ENCODE measurements at regions not wholly inside any gene's neighbourhood (a gene's known extent, or its start where the extent isn't known, plus 50 kb on each side); places are given as distances from the start of the nearest gene placed in this dataset.
"Not testable (repeated sequence)": the region's sequence is repeated elsewhere in the genome, so short reads cannot be mapped to it uniquely, and the experiment has no call there.

DNA sequence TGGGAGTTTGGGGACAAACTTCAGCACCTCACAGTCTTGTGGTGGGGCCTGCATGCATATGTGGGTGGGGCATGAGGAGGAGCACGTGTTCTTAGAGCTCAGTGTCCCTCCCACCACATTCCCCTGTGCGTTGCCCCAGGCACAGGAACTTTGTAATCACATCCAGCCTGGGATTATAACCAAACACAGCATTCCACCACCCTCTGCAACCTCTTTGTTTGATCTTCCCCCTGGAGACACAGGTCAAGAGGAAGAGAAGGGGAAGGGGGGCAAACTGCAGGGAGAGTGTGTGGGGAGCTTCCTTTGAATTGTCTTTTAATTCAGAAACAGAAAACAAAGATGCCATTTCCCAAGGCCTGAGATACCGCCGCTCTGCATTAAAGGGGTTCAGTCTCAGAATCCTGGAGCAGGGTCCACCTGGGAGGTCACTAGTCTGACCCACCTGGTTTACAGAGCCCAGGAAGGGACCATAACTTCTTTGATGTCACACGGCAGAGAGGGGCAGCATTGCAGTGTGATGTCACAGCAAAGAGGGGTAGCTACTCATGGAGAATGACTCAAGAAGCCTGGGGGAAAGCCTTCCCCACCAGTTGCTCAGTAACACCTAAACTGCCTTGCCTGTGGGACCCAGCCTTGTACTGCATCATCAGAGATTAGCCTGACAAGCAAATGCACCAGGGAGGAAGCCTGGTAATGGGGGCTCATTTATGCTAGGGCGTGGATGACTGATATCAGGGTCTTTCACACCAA is 106.3 kb upstream of the RNU6-1 start:
- peak in 1 of 2 experiments; percentile 32 for DNase-seq

DNA sequence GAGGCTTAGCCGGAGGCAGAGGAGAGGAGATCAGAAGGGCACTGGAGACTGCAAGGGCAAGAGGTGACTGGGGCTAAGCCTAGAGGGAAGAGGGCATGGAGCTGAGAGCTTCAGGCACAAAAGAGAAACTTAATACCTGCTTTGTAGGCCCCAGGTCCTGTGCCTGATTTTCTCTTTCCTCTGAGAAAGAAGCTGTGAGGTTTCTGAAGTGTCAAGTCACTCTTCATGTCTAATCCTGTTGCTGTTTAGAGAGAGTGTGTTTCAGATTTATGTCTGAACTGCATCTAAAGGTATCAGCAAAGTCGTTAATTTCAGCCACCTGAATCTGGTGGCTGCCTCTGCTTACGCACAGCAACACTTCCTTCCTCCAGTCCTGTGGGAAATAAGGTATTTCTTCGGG is 106.9 kb upstream of the RNU6-1 start:
- no peak for DNase-seq

DNA sequence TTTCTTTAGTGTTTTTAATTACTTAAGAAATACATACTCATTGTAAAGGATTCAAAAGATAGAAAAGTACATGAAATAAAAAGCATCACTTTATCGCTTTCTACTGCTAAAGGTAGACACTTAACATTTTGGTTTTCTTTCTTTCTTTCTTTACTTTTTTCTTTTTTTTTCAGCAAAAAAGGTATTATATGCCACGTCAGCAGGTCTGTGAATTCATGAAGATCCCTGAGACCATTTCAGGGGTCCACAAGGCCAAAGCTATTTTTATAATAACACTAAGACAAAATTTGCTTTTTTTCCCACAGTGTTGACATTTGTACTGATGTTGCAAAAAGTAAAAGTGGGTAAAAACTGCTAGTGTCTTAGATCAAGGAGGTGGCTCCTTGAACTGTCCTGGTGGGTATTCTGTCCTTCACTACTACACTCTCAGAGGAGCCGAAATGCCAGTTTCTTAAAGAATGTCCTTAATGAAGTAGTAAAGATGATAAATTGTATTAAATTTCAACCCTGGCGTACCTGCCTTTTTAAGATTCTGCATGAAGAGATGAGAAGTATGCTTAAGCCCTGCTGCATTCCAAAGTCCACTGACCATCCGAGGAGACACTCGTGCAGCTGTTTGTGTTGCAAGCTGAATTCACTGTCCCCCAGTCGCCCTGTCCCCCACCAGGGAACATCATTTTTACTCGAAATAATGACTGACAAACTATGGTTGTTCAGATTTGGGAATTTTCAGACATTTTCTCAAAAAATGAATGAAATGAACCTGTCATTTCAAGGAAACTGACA is 106.7 kb upstream of the PIAS1 start:
- DNase-seq, result no peak

DNA sequence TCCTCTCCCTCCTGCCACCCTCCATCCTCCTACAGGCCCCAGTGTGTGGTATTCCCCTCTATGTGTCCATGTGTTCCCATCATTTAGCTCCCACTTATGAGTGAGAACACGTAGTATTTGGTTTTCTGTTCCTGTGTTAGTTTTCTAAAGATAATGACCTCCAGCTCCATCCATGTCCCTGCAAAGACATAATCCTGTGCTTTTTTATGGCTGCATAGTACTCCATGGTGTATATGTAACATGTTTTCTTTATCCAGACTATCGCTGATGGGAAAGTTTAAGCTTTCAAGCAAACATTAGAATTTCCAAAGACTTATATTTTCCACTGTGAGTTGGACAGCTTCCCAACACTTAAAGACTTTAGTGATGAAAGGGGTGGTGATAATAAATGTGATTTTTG is 105.9 kb upstream of the PIAS1 start:
- no peak for DNase-seq

DNA sequence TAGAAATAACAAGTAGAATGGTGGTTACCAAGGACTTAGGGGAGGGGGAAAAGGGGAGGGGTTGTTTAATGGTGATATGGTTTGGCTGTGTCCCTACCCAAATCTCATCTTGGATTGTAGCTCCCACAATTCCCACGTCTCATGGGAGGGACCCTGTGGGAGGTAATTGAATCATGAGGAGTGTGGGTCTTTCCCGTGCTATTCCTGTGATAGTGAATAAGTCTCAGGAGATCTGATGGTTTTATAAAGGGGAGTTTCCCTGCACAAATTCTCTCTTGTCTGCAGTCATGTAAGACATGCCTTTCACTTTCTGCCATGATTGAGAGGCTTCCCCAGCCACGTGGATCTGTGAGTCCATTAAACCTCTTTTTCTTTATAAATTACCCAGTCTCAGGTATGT is 102.9 kb upstream of the PIAS1 start:
- DNase-seq, result not testable (repeated sequence)

DNA sequence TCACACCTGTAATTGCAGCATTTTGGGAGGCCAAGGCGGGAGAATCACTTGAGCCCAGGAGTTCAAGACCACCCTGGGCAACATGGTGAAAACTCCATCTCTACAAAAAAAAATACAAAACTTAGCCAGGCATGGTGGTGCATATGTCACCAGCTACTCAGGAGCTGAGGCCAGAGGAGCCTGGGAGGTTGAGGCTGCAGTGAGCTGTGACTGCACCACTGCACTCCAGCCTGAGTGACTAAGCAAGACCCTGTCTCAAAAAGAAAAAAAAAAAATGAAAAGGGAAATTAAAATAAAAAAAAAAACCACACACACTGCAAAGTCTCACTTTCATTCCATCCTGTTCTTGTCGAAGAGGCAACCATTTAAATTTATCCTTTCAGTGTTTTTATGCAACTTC is 100.8 kb upstream of the PIAS1 start:
- DNase-seq, result no peak

DNA sequence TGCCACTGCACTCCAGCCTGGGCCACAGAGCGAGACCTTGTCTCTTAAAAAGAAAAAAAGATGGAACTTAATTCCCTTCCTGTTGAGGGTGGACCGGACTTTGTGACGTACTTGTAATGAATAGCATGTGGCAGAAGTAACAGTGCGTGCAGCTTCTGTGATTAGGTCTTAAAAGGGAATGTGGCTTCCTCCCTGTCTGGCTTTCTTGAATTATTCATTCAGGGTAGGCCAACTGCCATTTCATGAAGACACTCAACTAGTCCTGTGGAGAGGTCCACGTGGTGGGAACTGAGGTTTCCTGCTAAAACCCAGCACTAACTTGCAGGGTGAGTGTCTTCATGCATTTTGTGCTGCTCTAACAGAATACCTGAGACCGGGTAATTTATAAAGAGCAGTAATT is 98.9 kb upstream of the PIAS1 start:
- no peak for DNase-seq

DNA sequence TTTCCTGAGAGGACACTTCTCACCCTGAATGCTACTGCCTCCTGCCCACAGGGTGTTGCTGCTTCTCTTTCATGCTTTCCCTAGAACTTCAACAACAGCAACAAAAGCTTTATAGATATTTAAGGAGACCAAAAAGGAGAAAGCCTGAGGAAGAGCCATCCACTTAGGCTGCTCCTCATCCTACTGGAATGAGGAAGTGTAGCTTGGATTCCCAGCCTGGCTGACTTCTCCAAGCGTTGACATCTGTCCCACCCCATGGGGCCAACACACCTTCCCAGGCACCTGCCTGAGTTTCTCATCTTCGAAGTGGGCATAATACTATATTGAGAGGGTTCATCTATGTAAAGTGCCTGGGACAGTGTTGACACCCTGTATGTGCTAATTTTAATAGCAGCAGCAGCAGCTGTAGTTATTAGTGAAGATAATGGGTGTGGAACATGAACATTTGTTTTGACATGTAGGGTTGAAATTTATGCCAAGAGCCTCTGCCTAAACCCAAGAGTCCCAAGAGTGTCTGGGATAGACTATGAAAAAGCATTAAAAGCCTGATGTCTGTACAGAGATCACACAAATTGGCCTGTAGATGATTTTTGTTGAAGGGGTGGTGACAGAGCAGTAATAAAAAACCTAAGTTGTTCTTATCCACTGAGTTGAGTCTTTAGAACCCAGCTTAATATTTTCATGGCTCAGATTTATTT is 96.5 kb upstream of the PIAS1 start:
- DNase-seq, result no peak

DNA sequence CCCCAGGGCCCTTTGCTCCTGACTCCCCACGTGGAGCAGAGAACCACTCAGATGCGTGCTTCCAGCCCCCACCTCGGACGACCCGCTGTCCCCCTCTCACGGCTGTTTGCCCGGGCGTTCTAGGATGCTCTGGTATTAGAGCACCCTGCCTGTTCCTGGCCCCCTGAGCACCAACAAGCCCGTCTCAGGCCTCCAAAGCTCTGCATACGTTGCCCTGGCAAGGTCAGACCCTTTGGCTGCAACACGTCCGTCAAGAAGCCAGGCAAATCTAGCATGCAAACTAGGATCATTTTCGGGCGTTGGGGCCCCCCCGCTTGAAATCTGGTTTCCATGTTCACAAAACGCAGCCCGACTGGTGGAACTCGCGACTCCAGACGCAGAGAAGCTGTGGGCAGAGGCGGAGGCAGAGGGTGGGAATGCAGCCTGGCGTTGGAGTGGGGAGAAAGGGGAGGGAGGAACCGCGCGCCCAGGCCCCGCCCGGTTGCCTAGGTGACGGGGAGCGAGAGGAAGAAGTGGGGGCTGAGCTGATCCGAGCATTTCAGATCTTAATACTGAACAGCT is 86.2 kb upstream of the PIAS1 start:
- DNase-seq, result no peak

DNA sequence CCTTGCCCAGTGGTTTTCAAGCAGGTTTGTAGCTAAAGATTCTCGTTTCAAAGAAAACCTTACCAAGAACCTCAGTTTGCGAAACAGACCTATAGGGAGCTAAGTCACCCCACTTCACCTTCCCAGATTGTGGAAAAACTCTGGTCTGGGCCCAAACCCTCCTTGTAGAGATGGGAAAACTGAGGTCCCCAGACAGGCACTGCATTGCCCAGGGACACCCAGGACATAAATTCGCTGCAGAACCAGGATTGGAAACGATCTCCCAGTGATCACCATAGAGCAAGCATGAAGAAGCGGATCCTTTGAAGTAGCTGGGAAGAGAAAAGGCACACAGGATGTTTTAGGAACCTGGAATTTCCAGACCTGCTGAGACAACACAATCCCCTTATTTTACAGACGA is 85.6 kb upstream of the PIAS1 start:
- no peak for DNase-seq

DNA sequence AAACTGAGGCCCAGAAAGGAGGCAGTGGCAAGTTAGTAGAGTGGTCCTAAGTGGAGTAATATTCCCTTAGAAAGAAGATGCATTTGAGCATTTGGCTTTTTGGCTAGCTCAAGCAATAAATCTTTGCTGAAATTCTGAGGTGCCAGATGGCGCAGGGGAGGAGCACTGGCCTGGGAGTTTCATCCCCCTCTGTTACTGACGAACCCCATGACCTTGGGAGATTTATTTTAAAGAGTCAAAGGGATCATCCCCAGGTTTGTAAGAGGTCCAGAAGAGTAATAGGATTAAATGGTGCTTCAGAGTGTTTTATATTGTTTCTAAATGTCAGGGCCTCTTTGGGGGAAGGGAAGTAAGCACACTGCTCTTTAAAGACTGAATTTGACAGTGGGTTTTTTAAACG is 85.1 kb upstream of the PIAS1 start:
- no peak for DNase-seq

DNA sequence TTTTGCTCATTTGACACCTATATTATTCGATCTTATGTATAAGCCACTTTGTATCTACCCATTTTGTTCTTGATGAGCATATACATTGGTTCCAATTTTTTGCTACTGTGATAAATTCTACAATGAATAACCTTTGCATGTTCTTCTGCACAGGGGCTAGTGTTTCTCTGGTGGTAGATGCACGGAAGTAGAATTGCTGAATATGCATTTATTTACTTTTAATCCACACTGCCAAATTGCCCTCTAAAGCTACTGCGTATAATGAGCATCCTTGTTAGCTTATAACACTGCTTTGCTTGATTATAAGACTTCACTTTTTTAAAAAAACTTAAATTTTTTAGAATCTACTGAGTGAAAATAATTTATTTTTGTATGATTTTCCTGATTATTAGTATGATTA is 84.2 kb upstream of the PIAS1 start:
- DNase-seq, result no peak

DNA sequence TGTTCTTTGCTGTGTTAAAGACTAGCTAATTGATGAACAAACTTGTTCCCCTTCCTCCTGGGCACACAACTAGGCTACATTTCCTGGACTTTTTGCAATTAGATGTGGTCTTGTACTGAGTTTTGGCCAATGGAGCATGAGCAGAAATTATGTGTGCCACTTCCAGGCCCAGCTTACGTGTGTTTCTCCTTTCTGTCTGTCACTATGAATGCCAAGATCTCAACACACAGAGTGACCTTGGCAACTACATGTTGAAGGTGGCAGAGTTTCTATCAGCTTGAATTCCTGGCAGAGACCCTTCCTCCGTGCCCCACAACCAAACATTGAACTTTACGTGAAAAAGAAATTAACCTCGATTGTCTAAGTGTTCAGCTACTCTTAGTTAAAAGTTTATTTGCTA is 81.7 kb upstream of the PIAS1 start:
- DNase-seq, result no peak

DNA sequence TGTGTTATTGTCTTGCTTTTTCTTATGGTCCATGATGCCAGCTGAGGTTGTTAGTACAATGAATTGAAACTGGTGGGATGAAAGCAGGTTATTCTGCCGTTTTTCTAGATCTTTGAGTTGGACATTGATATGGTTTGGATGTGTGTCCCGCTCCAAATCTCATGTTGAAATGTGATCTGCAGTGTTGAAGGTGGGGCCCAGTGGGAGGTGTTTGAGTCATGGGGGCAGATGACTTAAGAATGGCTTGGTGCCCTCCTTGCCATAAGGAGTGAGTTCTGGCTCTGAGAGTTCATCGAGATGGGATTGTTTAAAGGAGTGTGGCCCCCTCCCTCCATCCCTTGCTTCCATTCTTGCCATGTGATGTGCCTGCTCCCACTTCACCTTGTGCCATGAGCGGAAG is 80.3 kb upstream of the PIAS1 start:
- no peak for DNase-seq

DNA sequence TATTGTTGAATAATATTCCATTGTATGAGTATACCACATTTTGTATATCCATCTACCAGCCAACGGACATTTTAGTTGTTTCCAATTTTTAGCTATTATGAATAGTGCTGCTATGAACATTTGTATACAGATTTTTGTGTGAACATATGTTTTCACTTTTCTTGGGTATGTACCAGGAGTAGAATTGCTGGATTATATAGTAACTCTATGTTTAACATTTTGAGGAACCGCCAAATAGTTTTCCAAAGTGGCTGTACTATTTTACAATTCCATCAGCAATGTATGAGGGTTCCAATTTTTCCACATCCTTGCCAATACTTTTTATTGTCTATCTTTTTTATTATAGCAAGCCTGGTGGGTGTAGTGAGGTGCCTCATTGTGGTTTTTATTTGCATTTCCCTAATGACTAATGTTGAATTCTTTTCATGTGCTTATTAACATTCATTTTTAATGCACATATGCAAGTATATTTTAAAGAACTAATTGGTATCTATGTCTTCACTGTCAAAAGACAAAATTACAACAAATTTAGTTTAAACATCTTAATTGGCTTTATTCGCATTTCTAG is 77.5 kb upstream of the PIAS1 start:
- no peak for DNase-seq

DNA sequence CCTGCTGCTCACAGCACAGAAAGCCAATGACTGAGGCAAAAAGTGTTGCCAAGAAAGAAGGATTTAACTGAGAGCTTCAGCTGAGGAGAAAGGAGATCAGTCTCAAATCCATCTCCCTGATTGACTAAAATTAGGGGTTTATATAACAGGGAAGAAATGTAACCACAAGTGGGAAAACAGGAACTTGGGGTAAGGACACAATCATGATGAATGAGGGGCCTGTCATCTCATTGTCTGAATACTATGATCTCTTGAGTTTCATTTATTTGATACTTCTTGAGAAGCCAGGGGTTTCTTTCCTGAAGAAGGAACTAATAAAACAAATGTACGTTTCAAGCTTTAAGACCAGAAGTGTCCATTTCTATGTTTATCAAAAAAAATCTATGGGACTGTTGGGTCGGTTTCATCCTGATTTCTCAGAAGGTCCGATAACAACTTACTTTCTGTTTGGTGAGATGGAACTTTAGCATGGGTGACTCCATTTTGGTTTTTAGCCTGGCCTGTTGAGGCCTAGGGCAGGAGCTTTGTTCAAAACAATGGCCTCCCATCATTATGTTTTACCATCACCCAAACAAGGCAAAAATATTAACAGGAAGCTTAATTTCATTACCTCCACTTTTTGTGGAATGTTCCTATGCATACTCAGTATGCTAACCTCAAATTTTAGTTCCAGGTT is 76.6 kb upstream of the PIAS1 start:
- DNase-seq, result no peak

DNA sequence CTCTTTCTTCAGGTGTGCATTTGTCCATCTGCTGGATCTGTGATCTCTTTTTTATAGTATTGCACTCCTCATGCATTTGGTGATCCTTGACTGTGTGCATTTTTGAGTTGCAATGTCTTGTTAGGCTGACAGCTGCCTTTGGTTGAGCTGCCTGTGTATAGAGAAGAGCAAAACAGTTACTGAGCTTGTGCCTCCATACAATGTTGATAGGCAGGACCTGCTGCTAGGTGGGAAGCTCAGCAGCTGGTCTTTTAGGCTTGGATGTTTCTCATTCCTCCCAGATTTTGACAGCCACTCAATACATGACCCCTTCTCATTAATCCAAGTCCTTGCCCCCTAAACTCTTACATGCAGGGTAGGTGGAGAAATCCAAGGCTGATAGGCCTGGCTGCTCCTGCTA is 74.8 kb upstream of the PIAS1 start:
- DNase-seq, result no peak

DNA sequence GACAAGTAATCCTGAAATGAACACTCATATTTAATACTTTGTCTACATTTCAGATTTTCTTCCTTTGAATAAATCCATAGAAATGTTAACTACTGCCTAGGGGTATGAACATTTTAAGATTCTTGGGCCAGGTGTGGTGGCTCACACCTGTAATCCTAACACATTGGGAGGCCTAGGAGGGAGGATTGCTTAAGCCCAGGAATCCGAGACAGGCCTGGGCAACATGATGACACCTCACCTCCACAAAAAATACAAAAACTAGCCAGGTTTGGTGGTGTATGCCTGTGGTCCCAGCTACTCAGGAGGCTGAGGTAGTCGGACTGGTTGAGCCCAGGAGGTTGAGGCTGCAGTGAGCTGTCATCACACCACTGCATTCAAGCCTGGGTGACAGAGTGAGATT is 73.9 kb upstream of the PIAS1 start:
- no peak for DNase-seq

DNA sequence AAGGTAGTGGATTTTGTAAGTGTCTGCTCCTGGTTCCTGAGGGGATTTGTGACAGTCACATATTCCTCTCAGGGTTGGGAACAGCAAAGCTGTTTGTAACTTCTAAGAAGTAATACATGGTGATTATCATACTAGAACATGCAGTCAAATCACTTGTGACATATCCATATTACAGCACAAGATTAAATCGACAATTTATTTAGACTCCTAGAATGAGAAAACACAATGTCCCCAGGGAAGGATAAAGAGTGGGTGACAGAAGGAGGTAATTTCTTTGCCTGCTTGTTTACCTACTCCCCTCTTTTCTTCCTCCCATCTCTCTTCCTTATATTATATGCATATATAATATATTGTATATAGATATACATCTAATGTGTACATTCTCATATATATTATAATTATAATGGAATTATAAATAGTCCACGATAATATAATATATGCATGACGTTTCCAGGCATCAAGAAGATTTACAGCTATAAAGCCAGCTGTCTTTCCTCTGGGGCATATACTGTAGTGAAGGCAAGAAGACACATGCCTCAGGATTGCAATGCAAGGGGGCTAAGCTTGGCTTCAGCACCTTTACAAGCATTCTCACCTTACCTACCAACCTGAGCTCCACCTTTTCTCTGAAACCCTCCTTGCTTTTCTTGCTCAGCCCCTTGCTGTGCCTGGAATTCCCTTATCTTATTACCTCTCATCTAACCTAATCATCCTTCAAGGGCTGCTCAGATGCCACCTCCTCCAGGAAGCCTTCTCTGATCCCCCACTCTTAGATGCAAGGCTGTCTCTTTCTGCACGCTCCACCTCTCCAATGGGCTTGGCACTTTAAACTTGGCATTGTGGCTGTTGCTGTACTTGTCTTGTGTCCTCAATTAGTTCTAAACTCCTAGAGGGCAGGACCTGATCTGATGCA is 73.1 kb upstream of the PIAS1 start:
- no peak for DNase-seq

DNA sequence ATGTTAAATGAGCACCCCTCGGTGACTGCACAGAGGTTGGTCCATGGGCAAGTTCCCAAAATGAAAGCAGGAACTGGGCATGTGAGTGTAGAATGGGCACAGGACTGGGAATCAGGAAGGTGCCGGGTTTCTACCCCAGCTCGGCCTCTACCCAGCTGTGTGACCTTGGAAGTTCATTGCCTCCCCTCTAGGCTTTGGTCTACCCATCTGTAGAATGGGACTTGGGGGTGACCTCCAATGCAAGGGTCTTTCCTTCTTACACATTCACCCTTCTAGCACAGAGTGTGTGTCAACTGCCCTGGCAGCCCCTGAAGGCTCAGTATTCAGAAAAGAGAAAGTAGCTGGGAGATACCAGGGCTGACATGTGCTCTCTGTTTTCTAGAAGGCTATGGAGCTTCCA is 72.3 kb upstream of the PIAS1 start:
- DNase-seq, result no peak

DNA sequence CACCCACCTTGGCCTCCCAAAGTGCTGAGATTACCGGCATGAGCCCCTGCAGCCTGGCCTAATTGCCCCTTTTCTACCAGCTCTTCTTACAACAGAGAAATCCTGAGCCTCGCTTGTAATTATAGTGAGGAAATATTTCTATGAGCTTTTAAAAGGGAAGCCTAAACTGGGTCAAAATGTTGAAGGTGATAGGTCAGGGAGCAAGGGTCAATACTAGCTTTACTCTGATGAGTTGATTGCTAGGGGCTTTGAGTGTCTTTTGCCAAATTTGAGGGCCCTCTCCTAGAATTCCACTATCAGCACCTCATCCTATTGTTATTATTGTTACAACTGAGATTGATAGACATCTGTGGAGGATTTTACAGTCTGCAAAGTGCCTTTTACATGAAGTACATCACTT is 62.4 kb upstream of the PIAS1 start:
- no peak for DNase-seq

DNA sequence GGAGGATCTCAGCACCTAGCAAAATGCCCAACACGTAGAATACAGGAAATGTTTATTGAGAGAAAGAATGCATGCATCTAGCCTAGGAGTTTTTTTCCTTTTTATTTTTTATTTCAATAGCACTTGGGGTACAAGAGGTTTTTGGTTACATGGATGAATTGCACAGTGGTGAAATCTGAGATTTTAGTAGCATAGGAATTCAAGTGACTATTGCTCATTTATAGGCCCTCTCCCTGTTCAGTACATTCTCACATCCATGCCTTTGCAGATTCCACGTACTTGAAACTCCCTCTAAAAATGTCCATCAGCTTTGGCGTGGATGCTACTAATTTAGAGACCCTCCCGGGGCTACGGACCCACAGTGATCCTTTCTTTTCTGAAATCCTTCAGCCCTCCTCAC is 61.7 kb upstream of the PIAS1 start:
- no peak for DNase-seq

All from SW 1271 (cell line).